NCI-H446 (cell line): ENCODE measurements at regions not wholly inside any gene's neighbourhood (a gene's known extent, or its start where the extent isn't known, plus 50 kb on each side); places are given as distances from the start of the nearest gene placed in this dataset.
A peak's percentile ranks its signal among the peaks of the same experiment; 100 is the strongest.
"Not testable (repeated sequence)": the region's sequence is repeated elsewhere in the genome, so short reads cannot be mapped to it uniquely, and the experiment has no call there.

Experiments used
- DNase-seq, 2 experiments: peaks; one replicate each; lab custom pipeline; 2025; lab: John Stamatoyannopoulos, UW

DNA sequence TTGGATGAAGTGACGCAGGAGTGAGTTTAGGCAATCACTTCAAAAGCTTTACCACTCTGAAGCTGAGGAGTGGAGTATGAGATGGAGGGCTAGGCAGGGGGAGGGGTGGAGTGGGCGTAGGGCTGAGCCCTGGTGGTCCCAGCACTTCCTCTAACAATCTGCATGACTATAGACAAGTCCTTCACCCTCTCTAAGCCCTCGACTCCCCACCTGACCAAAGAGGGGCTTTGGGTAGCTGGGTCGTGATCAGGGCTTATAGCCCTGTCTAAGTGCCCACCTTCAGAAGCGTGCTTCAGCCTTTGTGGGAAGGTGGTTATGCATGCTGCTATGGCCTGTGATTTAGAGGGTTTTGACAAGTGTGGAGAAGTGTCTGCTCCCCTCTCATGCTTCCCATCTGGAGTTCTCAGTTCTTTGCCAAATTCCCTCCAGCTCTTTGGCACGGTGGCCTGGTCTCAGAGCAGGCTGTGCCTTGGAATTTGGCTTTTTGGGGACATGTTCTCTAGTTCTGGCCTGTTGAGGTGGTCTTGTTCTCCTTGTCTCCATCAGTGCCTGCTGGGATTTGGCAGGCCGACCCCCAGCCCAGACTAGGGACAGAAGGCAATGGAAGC, 53.0 kb downstream of the ACTBL2 start:
- peak; percentile 61 to 89 for DNase-seq

DNA sequence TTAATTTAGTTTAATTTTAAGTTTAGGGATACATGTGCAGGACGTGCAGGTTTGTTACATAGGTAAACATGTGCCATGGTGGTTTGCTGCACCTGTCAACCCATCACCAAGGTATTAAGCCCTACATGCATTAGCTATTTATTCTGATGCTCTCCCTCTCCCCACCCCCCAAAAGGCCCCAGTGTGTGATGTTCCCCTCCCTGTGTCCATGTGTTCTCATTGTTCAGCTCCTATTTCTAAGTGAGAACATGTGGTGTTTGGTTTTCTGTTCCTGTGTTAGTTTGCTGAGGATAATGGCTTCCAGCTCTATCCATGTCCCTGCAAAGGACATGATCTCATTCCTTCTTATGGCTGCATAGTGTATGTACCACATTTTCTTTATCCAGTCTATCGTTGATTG, 53.6 kb downstream of the ACTBL2 start:
- not testable (repeated sequence) for DNase-seq

DNA sequence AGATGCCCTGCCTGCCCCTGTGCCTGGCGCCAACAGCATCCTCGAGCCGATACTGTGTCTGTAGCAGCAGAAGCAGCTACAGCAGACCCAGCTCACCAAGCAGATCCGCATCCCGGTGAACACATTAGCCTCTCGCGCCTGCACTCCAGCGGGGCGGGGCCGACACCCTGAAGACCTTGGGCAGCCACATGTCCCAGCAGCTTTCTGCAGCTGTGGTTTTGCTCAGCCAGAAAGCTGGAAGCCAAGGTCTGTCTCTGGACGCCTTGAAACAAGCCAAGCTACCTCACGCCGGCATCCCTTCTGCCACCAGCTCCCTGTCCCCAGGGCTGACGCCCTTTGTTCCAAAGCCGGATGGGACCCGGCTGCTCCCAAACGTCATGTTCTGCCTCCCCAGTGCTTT, 59.6 kb downstream of the ACTBL2 start:
- no peak for DNase-seq

DNA sequence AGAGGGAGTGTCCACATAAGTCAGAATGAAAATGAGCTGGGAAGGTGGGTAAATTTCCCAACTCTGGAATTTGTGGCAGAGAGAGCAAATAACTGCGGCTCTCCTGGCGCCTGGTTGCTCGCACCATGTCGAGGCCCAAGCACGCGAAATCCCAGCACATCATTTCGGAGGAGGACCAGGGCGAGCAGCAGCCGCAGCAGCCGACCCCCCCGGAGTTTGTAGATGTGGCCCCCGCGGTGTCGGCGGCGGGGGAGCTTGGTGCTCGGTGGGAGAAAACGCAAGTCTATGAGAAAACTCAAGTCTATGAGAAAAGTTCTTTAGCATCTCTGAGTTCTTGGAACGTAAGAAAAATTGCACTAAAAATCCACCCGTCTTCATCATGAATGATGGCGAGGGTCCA, 60.3 kb downstream of the ACTBL2 start:
- no peak for DNase-seq

DNA sequence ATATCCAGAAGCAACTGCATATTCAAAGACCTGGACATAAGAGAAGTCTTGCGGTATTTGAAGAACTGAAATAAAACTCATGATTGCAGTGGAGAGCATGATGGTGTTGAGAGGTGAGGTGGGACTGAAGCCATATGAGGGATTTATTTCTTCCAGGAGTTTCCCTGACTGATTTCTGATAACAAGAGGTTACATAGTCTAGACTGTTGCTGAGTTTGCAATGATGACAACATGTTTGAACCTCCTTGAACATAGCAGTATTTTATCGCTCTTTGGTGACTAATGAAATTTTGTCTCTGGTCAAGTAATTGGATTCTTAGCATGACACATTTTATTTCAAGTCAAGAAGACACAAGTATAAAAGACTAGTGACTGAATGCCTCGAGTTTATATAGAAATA, 61.8 kb downstream of the ACTBL2 start:
- DNase-seq = no peak

DNA sequence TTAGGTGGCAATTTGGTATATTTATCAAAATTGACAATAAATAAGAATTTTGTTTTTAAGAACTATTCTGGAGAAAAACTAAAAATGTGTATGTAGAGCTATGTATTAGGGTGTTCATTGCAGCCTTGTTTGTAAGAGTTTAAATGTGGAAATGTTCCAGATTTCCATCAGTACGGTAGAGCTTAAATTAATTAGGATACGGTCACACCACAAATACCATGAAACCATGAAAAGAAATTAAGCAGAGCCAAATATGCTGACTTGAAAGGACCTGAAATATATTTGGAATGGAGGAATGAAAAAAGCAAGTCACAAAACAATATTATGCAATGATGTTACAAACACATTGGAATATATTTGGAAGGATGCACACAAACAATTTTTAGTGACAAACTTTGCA, 64.6 kb downstream of the ACTBL2 start:
- no peak for DNase-seq

DNA sequence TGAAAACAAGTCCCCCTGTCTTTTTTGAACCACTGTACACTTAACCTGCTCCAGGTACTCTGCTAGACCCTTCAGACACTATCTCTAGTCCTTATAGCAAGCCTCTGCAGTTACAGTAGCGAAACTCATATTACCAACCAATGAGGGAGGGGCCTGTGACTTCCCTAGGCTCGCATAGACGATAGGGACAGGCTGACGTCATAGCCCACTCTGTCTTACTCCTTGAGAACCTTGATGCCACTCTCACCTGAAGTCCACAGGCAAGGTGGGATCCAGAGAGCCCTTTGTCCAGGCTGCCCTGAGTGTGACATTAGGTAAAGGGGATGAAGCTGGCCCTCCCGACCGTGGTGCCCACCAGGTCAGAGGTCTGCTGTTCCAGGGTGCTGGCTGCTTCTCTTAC, 65.3 kb downstream of the ACTBL2 start:
- DNase-seq = no peak

DNA sequence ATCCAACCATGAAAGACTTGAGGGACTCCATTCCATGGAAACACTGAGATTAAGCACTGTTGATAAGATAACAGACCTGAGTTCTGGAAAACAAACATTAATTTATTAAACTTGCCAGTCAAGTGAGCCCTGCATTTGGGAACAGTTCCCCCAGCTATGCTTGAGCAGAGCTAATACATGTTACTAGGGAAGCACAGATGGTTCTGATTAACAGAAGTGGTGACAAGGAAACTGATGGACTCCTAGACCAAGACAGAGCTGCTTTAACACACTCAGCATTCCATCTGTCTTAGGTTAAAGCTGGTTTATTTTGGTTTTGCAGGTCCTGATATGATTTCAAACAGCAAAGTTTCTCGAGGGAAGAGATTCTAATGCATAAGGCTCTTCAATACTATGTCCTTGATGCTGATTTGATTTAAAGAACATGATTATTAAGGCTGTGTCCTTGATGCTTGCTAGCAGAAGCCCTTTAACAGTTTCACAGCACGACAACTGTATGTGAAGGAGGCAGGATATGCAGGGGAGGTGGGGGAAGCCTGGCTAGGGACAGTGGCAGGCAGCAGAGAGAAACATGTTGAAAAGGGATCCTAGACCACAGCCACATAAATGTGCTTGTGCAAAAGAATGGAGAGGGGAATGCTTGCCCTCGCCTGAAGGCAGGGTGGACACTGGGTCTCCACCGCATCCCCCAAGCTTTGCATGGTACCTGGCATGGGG, 66.2 kb downstream of the ACTBL2 start:
- no peak for DNase-seq

DNA sequence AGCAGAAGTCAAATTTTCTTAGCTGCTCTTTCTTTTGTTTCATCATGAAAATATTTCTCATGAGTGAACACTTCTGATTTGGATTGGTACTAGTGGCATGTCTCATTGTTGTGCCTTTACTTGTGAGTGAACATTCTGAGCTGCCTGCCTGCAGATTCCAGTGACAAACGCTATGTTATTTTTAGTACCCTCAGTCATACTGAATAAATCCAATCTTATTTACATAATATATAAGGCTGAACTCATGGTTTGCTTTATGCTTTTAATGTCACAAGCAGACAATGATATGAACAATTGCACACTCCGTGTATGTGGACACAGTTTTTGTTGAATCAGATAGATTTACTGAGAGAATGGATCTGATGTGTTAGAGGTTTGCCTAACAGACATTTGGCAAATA, 67.8 kb downstream of the ACTBL2 start:
- DNase-seq = no peak

DNA sequence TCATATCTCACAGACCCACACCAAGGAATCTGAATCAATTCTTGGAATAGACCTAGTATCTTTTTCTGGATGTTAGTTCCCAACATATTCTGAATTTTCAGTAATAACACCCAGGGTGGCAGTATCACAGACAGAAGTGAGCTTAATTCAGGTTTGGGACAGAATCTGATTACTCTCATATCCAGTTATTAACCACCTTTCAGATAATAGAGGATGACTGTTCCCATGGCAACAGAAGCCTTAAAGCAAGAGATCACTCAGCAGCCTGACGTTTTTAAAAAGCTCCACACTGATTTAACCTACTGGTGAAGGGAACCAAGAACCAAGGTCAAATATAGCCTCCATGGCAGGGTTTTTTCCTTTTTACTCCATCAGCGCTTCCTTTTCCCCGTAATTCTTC, 68.4 kb downstream of the ACTBL2 start:
- DNase-seq = peak in 1 of 2 experiments; percentile 3

DNA sequence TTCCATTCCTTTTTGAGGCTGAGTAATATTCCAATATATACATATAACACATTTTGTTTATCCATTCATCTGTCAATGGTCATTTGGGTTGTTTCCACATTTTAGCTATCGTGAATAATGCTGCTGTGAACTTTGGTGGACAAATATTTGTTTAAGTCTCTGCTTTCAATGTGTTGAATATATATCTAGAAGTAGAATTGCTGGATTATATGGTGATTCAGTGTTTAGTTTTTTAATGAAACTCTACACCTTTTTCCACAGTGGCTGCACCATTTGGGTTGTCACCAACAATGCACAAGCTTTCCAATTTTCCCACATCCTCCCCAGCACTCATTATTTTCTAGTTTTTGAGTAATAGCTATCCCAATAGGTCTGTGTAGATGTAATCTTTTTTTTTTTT, 69.5 kb downstream of the ACTBL2 start:
- DNase-seq = no peak

DNA sequence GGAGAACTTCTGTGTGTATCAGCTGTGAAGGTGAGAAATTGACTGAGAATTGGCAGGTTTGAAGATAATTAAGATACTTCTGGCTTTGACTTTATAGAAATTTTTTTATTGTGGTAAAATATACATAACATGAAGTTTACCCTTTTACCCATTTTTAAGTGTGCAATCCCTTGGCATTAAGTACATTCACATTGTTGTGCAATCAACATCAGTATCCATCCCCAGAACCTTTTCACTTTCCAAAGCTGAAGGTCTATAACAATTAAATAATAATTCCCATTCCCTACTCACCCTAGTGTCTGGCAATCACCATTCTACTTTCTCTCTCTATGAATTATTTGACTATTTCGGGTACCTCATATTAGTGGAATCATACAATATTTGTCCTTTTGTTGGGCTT, 69.9 kb downstream of the ACTBL2 start:
- DNase-seq = no peak

DNA sequence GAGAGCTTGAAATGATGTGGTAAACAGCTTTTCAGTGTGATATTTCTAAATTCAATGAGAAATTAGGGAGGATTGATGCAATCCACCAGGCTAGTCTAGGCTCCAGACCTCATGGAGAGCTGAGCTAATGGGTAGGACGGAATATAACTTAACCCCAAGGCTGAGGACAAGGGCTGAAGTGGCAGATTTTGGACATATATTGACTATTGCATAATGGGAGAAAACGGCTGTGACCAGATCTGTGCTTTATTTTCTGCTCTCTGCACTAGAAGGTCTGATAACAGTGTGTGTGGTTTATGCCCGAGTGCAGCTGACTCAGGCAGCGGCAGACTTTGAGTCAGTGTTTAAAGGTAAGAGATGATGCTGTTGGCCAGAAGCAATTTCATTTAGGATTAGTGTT, 70.6 kb downstream of the ACTBL2 start:
- DNase-seq = no peak

DNA sequence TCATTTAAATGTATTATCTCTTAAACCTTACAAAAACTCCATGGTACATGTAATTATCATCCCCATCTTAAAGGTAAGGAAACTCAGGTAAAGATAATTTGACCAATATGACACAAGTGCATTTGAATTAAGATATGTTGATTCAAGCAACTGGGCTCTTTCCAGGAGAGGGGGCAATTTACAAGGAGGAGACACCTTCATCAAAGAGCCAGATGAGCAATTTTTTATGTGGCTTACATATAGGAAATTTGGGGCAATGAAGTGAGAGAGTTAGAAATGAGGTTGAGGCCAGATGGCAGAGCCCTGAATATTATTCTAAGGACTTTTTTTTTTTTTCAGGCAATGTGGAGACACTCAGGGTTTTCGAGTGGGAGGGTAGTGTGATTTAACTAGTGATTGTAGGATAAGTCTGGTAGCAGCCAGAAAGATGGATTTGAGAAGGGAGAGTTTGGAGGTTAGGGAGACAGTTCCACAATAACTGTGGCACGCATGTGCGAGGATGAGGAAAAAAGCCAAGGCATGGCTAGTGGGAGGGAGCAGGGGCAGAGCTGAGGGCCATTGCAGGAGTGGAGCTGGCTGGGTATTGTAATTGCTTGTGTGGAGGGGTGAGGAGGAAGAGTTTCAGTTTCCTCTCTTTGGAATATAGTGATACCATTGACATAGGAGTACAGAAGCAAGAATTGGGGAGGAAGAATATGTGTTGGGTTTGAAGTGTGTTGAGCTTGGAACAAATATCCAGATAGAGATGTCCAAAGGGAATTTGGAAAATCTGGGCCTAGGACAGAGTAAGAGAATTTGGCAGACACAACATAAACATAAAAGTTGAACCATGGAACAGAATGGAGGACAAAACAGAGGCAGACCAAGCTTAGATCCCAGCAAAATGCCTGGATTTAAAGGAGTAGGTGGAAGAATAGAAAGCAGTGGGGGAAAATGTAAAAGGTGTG, 72.0 kb downstream of the ACTBL2 start:
- DNase-seq = peak; percentile 19 to 33

DNA sequence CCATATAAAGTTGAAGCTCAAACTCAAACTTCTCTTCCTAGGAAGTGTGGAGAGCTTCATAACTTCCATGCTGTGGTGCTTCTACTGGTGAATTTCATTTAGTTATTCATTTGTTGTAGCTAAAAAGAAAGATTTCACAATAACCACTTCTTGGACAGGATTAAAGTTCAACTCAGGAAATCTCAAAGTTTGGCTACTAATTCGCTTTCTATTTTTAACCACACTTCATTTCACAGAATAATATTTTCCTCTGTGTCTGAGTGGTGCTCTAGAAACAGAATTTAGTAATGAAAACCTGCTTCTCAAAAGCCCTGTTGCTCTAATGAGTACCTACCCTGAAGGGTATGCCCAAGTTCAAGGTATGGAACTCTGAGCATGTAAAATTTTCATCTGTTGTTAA, 73.9 kb downstream of the ACTBL2 start:
- no peak for DNase-seq

DNA sequence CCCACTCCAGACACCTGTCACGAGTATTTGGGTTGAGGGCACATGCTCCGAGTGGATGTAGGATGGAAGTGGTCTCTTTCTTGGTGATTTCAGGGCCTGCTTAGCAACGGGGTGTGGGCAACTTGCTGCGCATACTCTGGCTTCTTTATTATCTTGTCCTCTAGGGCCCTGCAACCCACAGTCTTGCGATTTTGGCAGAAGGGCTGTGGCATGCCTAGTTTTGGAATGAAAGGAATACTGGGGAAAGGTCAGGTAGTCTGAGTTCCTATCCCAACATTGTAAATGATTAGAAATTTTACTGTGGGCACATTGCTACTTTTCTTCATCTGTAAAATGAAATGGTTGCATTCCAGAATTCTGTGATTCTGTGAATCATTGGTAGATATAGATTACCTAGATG, 74.3 kb downstream of the ACTBL2 start:
- DNase-seq = no peak

DNA sequence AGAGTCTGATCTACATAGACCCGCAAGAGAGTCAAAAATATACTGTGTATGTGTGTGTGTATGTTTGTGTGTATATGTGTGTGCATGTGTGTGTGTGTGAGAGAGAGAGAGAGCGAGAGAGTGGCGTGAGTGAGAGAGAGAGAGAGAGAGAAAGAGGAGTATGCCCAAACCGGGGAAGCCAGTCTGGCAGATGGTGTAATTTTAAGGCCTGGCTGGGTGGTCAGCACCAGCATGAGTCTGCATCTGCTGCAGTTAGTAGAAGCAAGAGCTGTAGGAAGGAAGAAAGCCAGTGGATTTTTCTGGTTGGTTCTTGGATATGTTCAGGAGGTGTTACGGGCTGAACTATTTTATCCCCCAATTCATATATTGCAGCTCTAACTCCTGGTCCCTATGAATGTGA, 75.2 kb downstream of the ACTBL2 start:
- peak; percentile 13 to 62 for DNase-seq

DNA sequence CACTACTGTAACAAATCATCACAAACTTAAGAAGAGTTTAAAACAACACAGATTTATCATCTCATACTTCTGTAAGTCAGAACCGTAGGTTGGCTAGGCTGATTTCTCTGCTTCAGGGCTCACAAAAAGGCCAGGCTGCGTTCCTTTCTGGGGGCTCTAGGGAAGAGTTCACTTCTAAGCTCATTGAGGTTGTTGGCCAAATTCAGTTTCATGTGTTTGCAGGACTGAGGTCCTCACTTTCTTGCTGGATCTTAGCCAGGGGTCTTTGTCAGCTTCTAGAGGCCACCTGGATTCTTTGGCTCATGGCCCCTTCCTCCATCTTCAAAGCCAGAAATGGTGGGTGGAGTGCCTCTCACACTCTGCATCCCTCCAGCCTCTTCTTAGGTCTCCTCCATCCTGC, 76.0 kb downstream of the ACTBL2 start:
- peak; percentile 45 to 82 for DNase-seq

DNA sequence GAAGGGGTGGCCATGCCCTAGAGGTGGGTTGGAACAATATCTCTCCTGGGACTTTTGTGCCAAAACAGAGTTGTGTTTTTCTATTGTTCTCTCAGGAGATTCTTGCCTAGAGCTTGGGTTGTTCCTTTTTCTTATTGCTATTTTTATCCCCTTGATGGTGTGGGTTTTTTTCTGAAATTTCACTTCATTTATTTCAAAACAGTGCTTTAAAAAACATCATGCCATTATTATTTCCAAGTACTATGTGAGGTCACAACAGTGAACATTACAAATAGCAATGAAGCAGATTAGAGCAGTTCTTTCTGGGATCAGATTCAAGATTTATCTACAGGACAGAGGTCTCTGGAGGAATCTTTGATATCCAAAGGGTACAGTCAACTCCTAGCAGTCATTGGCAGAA, 76.6 kb downstream of the ACTBL2 start:
- DNase-seq = no peak

DNA sequence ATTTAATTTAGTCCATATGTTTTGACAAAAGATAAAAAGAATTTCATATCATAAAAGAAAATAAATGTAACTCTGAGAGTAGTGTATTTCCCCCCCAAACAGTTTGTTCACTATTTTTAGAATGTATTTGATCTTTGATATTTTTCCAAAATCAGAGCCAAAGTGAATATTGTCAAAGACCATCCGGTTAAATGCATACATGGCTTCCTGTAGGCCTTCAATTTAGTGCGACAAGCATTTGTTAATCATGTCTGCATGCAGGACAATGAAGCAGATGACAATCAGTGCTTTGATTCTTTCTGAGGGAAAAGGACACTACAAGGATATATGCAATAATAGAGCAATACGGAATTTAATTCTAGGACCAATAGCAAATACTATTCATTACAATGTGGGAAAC, 79.8 kb downstream of the ACTBL2 start:
- DNase-seq = no peak

DNA sequence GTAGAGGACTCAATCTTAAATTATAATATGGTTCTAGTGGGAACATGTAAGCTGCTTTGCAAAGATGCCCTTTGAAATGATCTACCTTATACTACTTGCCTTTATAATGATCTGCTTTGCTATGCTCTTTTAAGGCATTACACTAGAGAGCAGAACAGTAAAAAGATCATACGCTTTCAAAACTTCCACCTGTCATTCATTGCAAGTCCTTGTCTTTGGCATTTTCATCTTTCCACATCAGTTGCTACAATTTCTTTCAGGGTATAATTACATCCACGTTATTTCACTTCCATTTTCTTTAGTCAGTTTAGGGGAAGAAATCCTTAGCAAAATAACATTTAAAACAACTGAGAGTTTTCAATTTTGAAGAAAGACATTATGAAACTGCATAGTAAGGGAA, 80.3 kb downstream of the ACTBL2 start:
- no peak for DNase-seq

DNA sequence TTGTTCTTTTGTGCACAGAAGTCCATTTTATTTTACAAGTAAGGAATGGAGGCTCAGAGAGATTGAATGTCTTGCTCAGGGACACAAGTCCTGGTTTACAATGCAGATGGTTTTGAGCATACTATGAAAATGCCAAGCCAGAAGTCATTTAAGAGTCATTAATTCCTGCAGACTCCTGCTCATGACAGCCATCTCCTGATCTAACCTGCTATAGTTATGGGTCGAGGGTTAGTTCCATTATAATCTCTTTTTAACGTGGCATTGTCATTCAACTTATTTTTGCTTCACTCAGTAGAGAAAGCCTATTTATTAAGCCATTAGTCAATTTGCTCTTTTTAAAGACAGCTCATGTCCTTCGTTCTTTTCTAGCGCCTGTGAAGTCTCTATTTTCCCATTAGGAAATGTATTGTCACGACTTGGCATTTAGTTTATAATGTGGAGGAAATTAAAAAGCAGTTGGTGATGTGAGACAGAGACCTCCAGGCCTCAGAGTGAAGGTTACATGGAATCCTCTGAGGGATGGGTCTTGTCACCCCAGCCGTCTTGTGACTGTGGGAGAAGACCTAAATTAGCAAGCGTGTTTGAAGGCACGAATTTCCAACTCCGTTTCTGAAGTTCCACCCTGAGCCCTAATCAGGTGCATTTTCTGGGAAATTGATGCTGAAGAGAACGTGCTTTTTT, 84.1 kb downstream of the ACTBL2 start:
- DNase-seq = no peak
